Colonic mucosa (tissue), 4 donors: ENCODE measurements at regions not wholly inside any gene's neighbourhood (a gene's known extent, or its start where the extent isn't known, plus 50 kb on each side); places are given as distances from the start of the nearest gene placed in this dataset.

Source experiments
- DNase-seq: peaks from one replicate; pipeline ENCODE4 v3.0.0-alpha.2; 2020
- H3K27ac ChIP-seq: fragments of 200-600 bp; one replicate; pipeline ENCODE4 v1.8.0; 2021
- H3K27me3 ChIP-seq: fragments of 200-600 bp; one replicate; pipeline ENCODE4 v1.8.0; 2021
- H3K36me3 ChIP-seq: fragments of 200-600 bp; one replicate; pipeline ENCODE4 v1.8.0; 2021
- H3K4me1 ChIP-seq: fragments of 200-600 bp; one replicate; pipeline ENCODE4 v1.8.0; 2021; ENCODE audit warnings: mild to moderate bottlenecking
- H3K4me3 ChIP-seq: fragments of 200-600 bp; one replicate; pipeline ENCODE4 v1.8.0; 2021
- H3K9ac ChIP-seq, 2 donors: one replicate each; pipeline ENCODE4 v1.7.0; 2013; ENCODE audit warnings: control low read depth in 2 of 2, low read depth in 2 of 2, low read length in 2 of 2
- H3K9me3 ChIP-seq: fragments of 200-600 bp; one replicate; pipeline ENCODE4 v1.8.0; 2021
- CTCF ChIP-seq: fragments of 200-600 bp; IDR thresholded peaks from one replicate; pipeline ENCODE4 v1.8.0; 2022; ENCODE audit warnings: antibody characterized with exemption, mild to moderate bottlenecking
- intact Hi-C: fragments of 100-400 bp; cut with DNase I; formaldehyde crosslinking; loops from one replicate; pipeline ENCODE4 v1.14.1; 2022
- donor health status: healthy.
- donor health status: DM: no; HTN: no; CAD: no.
- donor health status: DM: no; HTN: no; CAD: no.

GRCh38 chr12:29039013-29039412 is 110.1 kb upstream of the FAR2 start:
- no peak for TF ChIP-seq CTCF
- no peak overlapping the region for H3K9ac ChIP-seq
- intact Hi-C loops: no loop called here

GRCh38 chr12:29041621-29042020 is 107.5 kb upstream of the FAR2 start:
- intact Hi-C loops: no loop called here
- no peak for DNase-seq
- H3K27ac ChIP-seq: peak overlapping the region; percentile 65
- TF ChIP-seq CTCF: no peak
- H3K9me3 ChIP-seq: no peaks in the 10 kb centered on the region
- no peak overlapping the region for H3K4me3 ChIP-seq
- H3K36me3 ChIP-seq: no peaks in the 10 kb centered on the region
- no peaks in the 10 kb centered on the region for H3K27me3 ChIP-seq
- H3K4me1 ChIP-seq: no peaks in the 10 kb centered on the region
- no peak overlapping the region for H3K9ac ChIP-seq

More at GRCh38 chr12:29039013-29039412, 110.1 kb upstream of the FAR2 start:
- no peak overlapping the region for H3K27ac ChIP-seq
- H3K27me3 ChIP-seq: no peaks in the 10 kb centered on the region
- no peak overlapping the region for H3K4me3 ChIP-seq
- H3K36me3 ChIP-seq: no peaks in the 10 kb centered on the region
- DNase-seq: no peak
- H3K4me1 ChIP-seq: no peaks in the 10 kb centered on the region
- H3K9me3 ChIP-seq: no peaks in the 10 kb centered on the region

GRCh38 chr12:29043069-29043468 is 106.0 kb upstream of the FAR2 start:
- DNase-seq: no peak
- TF ChIP-seq CTCF: no peak
- Histone ChIP-seq H3K9ac (no peak overlapping the region), H3K36me3 (no peaks in the 10 kb centered on the region), H3K27ac (no peak overlapping the region), H3K4me3 (no peak overlapping the region), H3K27me3 (no peaks in the 10 kb centered on the region), H3K4me1 (no peaks in the 10 kb centered on the region), H3K9me3 (no peaks in the 10 kb centered on the region)
- intact Hi-C loops: no loop called here

GRCh38 chr12:29044799-29045198 is 104.3 kb upstream of the FAR2 start:
- TF ChIP-seq CTCF: no peak
- H3K27ac ChIP-seq: no peak overlapping the region
- no peak overlapping the region for H3K9ac ChIP-seq
- H3K4me1 ChIP-seq: no peaks in the 10 kb centered on the region
- no peak overlapping the region for H3K4me3 ChIP-seq
- no peak for DNase-seq
- intact Hi-C loops: no loop called here
- H3K36me3 ChIP-seq: no peaks in the 10 kb centered on the region
- no peaks in the 10 kb centered on the region for H3K9me3 ChIP-seq
- no peaks in the 10 kb centered on the region for H3K27me3 ChIP-seq

- TF ChIP-seq CTCF: no peak
- H3K36me3 ChIP-seq: no peaks in the 10 kb centered on the region
- no peaks in the 10 kb centered on the region for H3K9me3 ChIP-seq
- H3K4me1 ChIP-seq: no peaks in the 10 kb centered on the region
- no peak overlapping the region for H3K27ac ChIP-seq
- H3K4me3 ChIP-seq: no peak overlapping the region
- no peaks in the 10 kb centered on the region for H3K27me3 ChIP-seq
- intact Hi-C loops: no loop called here
- DNase-seq: no peak
- no peak overlapping the region for H3K9ac ChIP-seq
Measured at GRCh38 chr12:29048787-29049186, 100.3 kb upstream of the FAR2 start.

- Histone ChIP-seq H3K36me3 (no peaks in the 10 kb centered on the region), H3K9me3 (no peaks in the 10 kb centered on the region), H3K4me3 (no peak overlapping the region), H3K9ac (no peak overlapping the region), H3K27me3 (no peaks in the 10 kb centered on the region), H3K27ac (no peak overlapping the region), H3K4me1 (no peaks in the 10 kb centered on the region)
- no peak for TF ChIP-seq CTCF
- intact Hi-C loops: no loop called here
- no peak for DNase-seq
Measured at GRCh38 chr12:29050503-29050902, 98.6 kb upstream of the FAR2 start.
